ENCODE measurements at regions not wholly inside any gene's neighbourhood (a gene's known extent, or its start where the extent isn't known, plus 50 kb on each side); places are given as distances from the start of the nearest gene placed in this dataset.

DNA sequence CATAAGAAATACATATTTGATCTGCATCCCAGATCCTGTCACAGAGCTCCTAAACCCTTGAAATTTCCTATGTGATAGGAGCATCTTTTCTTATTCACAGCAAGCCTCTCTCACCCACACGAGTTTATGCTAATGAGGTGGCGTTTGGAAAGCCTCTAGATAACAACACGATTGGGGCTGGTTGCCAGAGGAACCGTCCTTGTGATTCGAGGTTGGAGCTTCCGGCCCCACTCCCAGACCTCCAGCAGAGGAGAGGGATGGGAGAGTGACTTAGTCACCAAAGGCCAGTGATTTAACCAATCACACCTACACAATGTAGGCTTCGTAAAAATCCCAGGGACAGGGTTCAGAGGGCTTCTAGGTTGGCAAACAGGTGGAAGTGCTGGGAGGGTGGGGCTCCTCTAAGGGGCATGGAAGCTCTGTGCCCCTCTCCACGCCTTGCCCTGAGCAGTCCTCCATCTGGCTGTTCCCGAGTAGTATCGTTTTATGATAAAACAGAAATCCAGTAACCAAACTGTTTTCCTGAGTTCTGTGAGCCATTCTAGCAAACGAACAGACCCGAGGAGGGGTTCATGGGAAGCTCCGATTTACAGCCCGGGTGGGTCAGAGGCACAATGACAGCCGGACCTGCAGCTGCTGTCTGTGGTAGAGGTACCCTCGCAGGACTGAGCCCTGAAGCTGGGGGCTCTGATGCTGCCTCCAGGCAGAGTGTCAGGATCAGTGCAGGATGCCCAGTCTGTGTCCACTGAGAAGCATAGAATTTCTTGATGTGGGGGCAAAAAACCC lies 238.1 kb upstream of the ARID1B start:
- TF ChIP-seq GATA2 (IDR thresholded peaks at IDR 0.05; ENCODE audit: low read depth, low read length) (no peak), GATA3 (IDR thresholded peaks at IDR 0.05; ENCODE audit: low read depth, low read length) (no peak)

DNA sequence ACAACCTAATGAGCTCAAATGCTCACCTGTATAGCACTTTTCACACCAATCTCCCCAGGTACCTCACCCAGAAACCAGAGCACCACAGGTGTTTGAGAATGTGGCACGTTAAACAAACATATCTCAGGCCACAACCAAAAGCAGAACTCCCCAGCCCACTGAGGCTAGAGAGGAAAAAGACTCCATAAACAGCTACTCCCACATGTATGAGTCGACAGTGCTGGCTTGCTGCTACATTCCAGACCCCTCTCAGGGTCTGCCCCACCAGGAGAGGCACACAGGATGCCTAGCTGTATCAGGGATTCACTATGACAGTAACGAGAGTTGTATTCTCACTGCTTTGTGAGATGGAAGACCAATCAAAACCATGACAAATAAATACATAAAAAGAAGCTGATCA lies 242.6 kb upstream of the ARID1B start:
- no peak for TF ChIP-seq GATA3 (IDR thresholded peaks at IDR 0.05; ENCODE audit: low read depth, low read length)
- TF ChIP-seq GATA2 (IDR thresholded peaks at IDR 0.05; ENCODE audit: low read depth, low read length) = no peak

DNA sequence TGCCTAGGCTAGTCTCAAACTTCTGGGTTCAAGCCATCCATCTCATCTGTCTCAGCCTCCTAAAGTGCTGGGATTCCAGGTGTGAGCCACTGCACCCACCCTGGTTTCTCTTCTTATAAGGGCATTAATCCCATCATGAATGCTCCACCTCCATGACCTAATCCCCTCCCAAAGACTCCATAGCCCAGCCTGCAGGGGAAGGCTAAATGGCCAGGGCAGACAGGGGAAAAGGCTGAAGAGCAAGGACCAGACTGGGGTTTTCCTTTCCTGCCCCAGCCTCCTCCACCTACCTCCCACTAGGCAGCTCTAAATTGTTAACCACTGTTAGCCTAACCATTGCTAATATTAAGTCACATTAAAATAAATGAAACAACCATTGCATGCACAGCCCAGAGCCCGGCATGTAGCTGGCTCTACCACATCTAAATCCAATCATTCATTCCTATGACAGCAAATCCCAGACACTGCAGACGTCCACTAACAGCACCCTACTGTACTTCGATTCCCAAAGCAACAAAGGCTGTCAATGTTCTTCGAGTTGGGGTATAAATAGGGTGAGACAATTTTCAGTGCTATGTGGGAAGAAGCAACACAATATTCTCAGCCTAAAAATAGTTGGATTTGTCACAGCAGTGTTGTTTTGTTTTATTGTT lies 243.2 kb upstream of the ARID1B start:
- no peak for TF ChIP-seq GATA3 (IDR thresholded peaks at IDR 0.05; ENCODE audit: low read depth, low read length)
- no peak for TF ChIP-seq GATA2 (IDR thresholded peaks at IDR 0.05; ENCODE audit: low read depth, low read length)

- TF ChIP-seq GATA2 (IDR thresholded peaks at IDR 0.05; ENCODE audit: low read depth, low read length) = no peak
Measured at GRCh38 chr6:156526081-156526480, 251.1 kb upstream of the ARID1B start.

- TF ChIP-seq GATA2 (IDR thresholded peaks at IDR 0.05; ENCODE audit: low read depth, low read length) = no peak
- no peak for TF ChIP-seq GATA3 (IDR thresholded peaks at IDR 0.05; ENCODE audit: low read depth, low read length)
Measured at GRCh38 chr6:156525541-156525940, 251.6 kb upstream of the ARID1B start.

DNA sequence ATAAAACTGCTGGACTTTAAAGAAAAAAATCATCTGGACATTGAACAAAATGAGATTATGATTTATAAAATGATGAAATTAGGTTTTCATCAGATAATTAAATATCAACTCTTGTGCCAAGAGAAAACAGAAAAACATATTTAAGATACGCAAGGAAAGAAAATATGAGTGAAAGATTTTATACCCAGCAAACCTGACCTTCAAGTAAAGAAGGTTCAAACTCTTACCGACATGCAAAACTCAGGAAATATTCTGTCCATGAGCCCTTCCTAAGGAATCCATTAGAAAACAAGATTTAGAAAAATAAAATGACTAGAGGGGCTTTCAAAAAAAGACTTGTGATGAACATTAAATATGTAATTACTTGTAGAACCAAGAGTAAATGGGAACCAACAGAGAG lies 257.2 kb upstream of the ARID1B start:
- TF ChIP-seq GATA3 (IDR thresholded peaks at IDR 0.05; ENCODE audit: low read depth, low read length) (no peak), GATA2 (IDR thresholded peaks at IDR 0.05; ENCODE audit: low read depth, low read length) (no peak)

- TF ChIP-seq GATA3 (IDR thresholded peaks at IDR 0.05; ENCODE audit: low read depth, low read length) (no peak), GATA2 (IDR thresholded peaks at IDR 0.05; ENCODE audit: low read depth, low read length) (no peak)
Measured at GRCh38 chr6:156517088-156517487, 260.1 kb upstream of the ARID1B start.

GRCh38 chr6:156515242-156515641 lies 261.9 kb upstream of the ARID1B start:
- TF ChIP-seq GATA2 (IDR thresholded peaks at IDR 0.05; ENCODE audit: low read depth, low read length) = no peak
- TF ChIP-seq GATA3 (IDR thresholded peaks at IDR 0.05; ENCODE audit: low read depth, low read length) = no peak

GRCh38 chr6:156513504-156513903 lies 263.7 kb upstream of the ARID1B start:
- TF ChIP-seq GATA3 (IDR thresholded peaks at IDR 0.05; ENCODE audit: low read depth, low read length) = no peak
- TF ChIP-seq GATA2 (IDR thresholded peaks at IDR 0.05; ENCODE audit: low read depth, low read length) = no peak

DNA sequence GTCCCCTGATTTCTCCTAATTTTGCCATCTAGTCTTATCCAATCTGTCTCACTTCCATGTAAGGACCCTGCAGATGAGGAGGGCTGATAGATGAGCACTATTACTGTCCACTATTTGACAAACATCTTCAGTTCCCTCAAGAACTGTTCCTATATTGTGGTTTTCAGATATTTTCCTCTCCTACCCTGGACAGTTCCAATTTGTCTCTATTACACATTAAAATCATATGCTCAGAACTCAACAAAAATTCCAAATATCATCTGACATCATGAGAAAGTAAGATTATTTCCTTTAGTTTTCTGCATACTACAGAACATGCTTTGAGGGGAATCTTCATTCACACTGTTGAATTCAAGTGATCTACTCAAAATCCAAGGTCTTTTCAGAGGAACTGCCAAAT lies 265.6 kb upstream of the ARID1B start:
- TF ChIP-seq GATA2 (IDR thresholded peaks at IDR 0.05; ENCODE audit: low read depth, low read length) (no peak), GATA3 (IDR thresholded peaks at IDR 0.05; ENCODE audit: low read depth, low read length) (no peak)

GRCh38 chr6:156511051-156511450 lies 266.1 kb upstream of the ARID1B start:
- TF ChIP-seq GATA2 (IDR thresholded peaks at IDR 0.05; ENCODE audit: low read depth, low read length) (no peak), GATA3 (IDR thresholded peaks at IDR 0.05; ENCODE audit: low read depth, low read length) (no peak)

DNA sequence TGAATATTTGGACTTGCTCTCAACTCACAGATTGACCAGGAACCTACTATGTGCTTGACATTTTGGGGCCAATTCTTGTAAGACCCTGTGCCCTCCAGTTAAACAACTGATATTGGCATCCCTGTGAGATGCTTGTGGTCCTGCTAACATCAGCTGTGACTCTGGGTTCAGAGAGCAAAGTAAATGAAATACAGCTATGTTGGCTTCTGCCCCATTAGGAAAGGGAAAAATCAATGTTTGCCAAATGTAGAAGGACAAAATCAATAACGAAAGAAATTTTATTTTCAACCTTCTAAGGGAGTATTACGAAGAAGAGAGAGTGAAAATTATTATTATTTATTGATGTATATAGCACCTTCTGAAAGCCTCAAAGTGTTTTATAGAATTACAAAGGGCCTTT lies 266.9 kb upstream of the ARID1B start:
- no peak for TF ChIP-seq GATA3 (IDR thresholded peaks at IDR 0.05; ENCODE audit: low read depth, low read length)
- no peak for TF ChIP-seq GATA2 (IDR thresholded peaks at IDR 0.05; ENCODE audit: low read depth, low read length)

DNA sequence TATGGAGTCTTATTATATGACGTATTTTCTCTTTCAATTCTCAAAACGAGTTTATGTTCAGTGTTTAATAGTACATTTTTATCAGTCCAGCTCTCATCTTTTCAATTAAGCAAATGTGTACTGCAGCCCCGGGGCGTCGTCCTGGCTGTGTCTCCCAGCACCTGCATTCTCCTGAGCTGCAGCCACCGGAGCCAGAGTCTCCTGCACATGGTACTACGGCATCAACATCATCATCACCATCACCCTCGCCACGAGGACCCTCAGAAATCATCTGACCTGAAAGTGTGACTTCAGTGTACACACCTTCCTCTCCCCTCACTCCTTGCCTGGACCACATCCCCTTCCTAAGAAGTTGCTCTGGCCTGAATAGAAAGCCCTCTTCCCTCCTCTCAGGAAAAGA lies 267.7 kb upstream of the ARID1B start:
- TF ChIP-seq GATA3 (IDR thresholded peaks at IDR 0.05; ENCODE audit: low read depth, low read length) = no peak
- TF ChIP-seq GATA2 (IDR thresholded peaks at IDR 0.05; ENCODE audit: low read depth, low read length) = no peak

- TF ChIP-seq GATA2 (IDR thresholded peaks at IDR 0.05; ENCODE audit: low read depth, low read length) (no peak), GATA3 (IDR thresholded peaks at IDR 0.05; ENCODE audit: low read depth, low read length) (no peak)
Measured at GRCh38 chr6:156508923-156509322, 268.3 kb upstream of the ARID1B start.

GRCh38 chr6:156508126-156508525 lies 269.1 kb upstream of the ARID1B start:
- TF ChIP-seq GATA2 (IDR thresholded peaks at IDR 0.05; ENCODE audit: low read depth, low read length) = no peak
- TF ChIP-seq GATA3 (IDR thresholded peaks at IDR 0.05; ENCODE audit: low read depth, low read length) = no peak
